ENCODE measurements at regions not wholly inside any gene's neighbourhood (a gene's known extent, or its start where the extent isn't known, plus 50 kb on each side); places are given as distances from the start of the nearest gene placed in this dataset.

DNA sequence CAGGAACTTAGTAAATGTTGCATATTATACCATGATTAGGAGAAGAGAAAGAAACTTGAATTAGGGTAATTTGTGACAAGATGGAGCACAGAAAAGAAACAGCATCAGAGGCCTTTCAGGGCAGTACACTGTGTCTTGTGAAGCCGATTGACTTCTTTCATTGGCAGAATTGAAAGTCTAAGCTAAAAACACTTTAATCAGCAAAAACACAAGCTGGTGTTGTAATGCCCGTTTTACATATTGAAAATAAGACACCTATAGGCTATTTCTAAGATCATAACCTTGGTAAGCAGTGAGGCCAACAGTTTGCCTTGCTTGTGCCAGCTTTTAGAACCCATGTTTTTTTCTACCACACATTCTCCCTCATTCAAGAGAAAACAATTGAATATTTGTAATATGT is 1378.1 kb upstream of the NXPH2 start:
- Histone ChIP-seq H3K27me3 (ENCODE audit: control insufficient read depth, extremely low read depth, insufficient read depth, low read length) (no peaks in the 10 kb centered on the region), H3K36me3 (ENCODE audit: control insufficient read depth in 2 of 2, extremely low read depth in 1 of 2, insufficient read depth in 2 of 2, low read length in 2 of 2) (no peaks in the 10 kb centered on the region), H3K4me1 (ENCODE audit: control insufficient read depth, extremely low read depth, insufficient read depth, low read length) (no peaks in the 10 kb centered on the region), H3K9me3 (ENCODE audit: control insufficient read depth, low read depth, low read length) (no peaks in the 10 kb centered on the region), H3K9ac (ENCODE audit: control insufficient read depth, extremely low read depth, insufficient read depth, low read length) (no peak overlapping the region), H3K27ac (ENCODE audit: control insufficient read depth, insufficient read depth, low read length) (no peak overlapping the region), H3K4me3 (ENCODE audit: control insufficient read depth in 2 of 3, extremely low read depth in 1 of 3, insufficient read depth in 2 of 3, low read depth in 1 of 3, low read length in 3 of 3) (no peak overlapping the region), H3K79me2 (ENCODE audit: control insufficient read depth, insufficient read depth, low read length) (no peaks in the 10 kb centered on the region), H3K9me1 (ENCODE audit: control insufficient read depth, extremely low read depth, insufficient read depth, low read length) (no peaks in the 10 kb centered on the region), H3K4me2 (ENCODE audit: control insufficient read depth, extremely low read depth, insufficient read depth, low read depth, low read length) (no peak overlapping the region), H4K20me1 (ENCODE audit: control insufficient read depth, extremely low read depth, insufficient read depth, low read length) (no peaks in the 10 kb centered on the region), H2AFZ (ENCODE audit: control insufficient read depth, low read length) (no peak overlapping the region)
- TF ChIP-seq CTCF (optimal IDR thresholded peaks at IDR 0.05 in 1 of 3, IDR thresholded peaks at IDR 0.05 in 1 of 3, conservative IDR thresholded peaks at IDR 0.05 in 1 of 3; ENCODE audit: extremely low read depth in 1 of 3, insufficient read depth in 2 of 3, low read length in 3 of 3): no peak
- no peak for TF ChIP-seq EZH2 (IDR thresholded peaks at IDR 0.05; ENCODE audit: low read length)
- dilution Hi-C loops (cut with MboI; ENCODE audit: extremely low pct_ligation_motif_present, low sequenced_read_pairs): no loop called here
- DNase-seq (ENCODE audit: low read depth, low spot score) (no peak), FAIRE-seq (no peak)

DNA sequence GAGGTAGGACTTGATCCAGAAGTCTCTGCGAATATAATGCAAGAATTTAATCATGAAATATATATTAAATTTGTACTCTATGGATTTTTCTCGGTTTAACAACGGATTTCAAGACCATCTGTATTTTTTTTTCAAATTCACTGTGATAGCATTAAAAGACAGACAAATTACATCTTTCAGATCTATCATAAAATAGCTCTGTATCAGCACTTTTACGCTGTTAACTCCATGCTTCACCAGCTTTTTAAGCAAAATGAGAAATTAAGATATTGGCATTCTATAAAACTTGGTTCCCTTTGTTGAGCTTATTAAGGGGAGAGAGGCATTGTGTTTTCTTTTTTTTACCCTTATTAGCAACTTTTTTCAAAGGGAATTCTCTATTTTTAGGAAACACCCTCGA is 1377.6 kb upstream of the NXPH2 start:
- no peaks in the 10 kb centered on the region for H3K79me2 ChIP-seq (ENCODE audit: control insufficient read depth, insufficient read depth, low read length)
- no peaks in the 10 kb centered on the region for H3K27me3 ChIP-seq (ENCODE audit: control insufficient read depth, extremely low read depth, insufficient read depth, low read length)
- TF ChIP-seq CTCF (optimal IDR thresholded peaks at IDR 0.05 in 1 of 3, IDR thresholded peaks at IDR 0.05 in 1 of 3, conservative IDR thresholded peaks at IDR 0.05 in 1 of 3; ENCODE audit: extremely low read depth in 1 of 3, insufficient read depth in 2 of 3, low read length in 3 of 3) (no peak), EZH2 (IDR thresholded peaks at IDR 0.05; ENCODE audit: low read length) (no peak)
- dilution Hi-C loops (cut with MboI; ENCODE audit: extremely low pct_ligation_motif_present, low sequenced_read_pairs): no loop called here
- no peak overlapping the region for H2AFZ ChIP-seq (ENCODE audit: control insufficient read depth, low read length)
- H3K27ac ChIP-seq (ENCODE audit: control insufficient read depth, insufficient read depth, low read length): no peak overlapping the region
- no peak overlapping the region for H3K4me3 ChIP-seq (ENCODE audit: control insufficient read depth in 2 of 3, extremely low read depth in 1 of 3, insufficient read depth in 2 of 3, low read depth in 1 of 3, low read length in 3 of 3)
- H3K9ac ChIP-seq (ENCODE audit: control insufficient read depth, extremely low read depth, insufficient read depth, low read length): no peak overlapping the region
- H3K9me3 ChIP-seq (ENCODE audit: control insufficient read depth, low read depth, low read length): no peaks in the 10 kb centered on the region
- DNase-seq (ENCODE audit: low read depth, low spot score) (no peak), FAIRE-seq (no peak)
- no peaks in the 10 kb centered on the region for H3K4me1 ChIP-seq (ENCODE audit: control insufficient read depth, extremely low read depth, insufficient read depth, low read length)
- no peaks in the 10 kb centered on the region for H3K9me1 ChIP-seq (ENCODE audit: control insufficient read depth, extremely low read depth, insufficient read depth, low read length)
- no peaks in the 10 kb centered on the region for H4K20me1 ChIP-seq (ENCODE audit: control insufficient read depth, extremely low read depth, insufficient read depth, low read length)
- no peaks in the 10 kb centered on the region for H3K36me3 ChIP-seq (ENCODE audit: control insufficient read depth in 2 of 2, extremely low read depth in 1 of 2, insufficient read depth in 2 of 2, low read length in 2 of 2)
- H3K4me2 ChIP-seq (ENCODE audit: control insufficient read depth, extremely low read depth, insufficient read depth, low read depth, low read length): no peak overlapping the region
